NCI-H146 treated with DMSO at 0.1 percent for 48 hours (cell line): ENCODE measurements at regions not wholly inside any gene's neighbourhood (a gene's known extent, or its start where the extent isn't known, plus 50 kb on each side); places are given as distances from the start of the nearest gene placed in this dataset.
"Not testable (repeated sequence)": the region's sequence is repeated elsewhere in the genome, so short reads cannot be mapped to it uniquely, and the experiment has no call there.

Experiments
- DNase-seq: peaks from one replicate; lab custom pipeline; 2025; ENCODE audit not compliant: unreplicated experiment; lab: John Stamatoyannopoulos, UW

GRCh38 chr1:146883190-146883589 lies 54.9 kb upstream of the NBPF12 start:
- not testable (repeated sequence) for DNase-seq

- DNase-seq, result not testable (repeated sequence)
Observed at GRCh38 chr1:146881096-146881495, 57.0 kb upstream of the NBPF12 start.

DNA sequence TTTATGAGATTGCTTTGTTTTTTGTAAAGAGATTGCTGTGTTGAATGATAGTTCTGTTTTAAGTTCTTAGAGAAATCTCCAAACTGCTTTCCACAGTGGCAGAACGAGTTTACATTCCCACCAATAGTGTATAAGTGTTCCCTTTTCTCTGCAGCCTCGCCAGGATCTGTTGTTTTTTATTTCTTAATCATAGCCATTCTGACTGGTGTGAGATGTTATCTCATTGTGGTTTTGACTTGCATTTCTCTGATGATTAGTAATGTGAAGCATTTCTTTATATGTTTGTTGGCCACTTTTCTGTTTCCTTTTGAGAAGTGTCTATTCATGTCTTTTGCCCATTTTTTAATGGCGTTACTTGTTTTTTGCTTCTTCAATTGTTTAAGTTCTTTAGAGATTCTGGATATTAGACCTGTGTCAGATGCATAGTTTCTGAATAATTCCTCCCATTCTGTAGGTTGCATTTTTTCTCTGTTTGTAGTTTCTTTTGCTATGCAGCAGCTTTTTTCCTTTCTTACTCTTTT lies 74.3 kb upstream of the NBPF12 start:
- DNase-seq, result not testable (repeated sequence)

DNA sequence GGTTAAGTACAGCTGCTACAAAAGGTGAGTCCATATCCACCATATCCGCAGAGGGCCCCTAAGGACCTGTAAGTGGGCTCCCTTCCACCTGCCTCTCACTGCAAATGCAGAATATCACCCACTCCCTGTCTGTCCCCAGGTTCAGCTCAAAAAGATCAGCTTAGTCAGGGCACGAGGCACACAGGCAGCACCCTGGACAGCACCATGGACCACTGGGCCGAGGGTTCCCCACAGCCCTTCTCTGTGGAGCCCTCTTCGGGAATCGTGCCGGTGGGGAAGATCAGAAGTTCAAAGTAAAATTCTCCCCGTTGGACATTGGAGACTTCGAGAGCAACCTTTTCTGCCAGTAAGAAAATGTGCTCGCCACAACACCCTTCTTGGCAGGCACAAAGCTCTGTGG lies 85.0 kb upstream of the NBPF12 start:
- not testable (repeated sequence) for DNase-seq

GRCh38 chr1:146850352-146850889 lies 87.7 kb upstream of the NBPF12 start:
- not testable (repeated sequence) for DNase-seq

GRCh38 chr1:146838725-146839124 lies 99.4 kb upstream of the NBPF12 start:
- DNase-seq, result not testable (repeated sequence)

DNA sequence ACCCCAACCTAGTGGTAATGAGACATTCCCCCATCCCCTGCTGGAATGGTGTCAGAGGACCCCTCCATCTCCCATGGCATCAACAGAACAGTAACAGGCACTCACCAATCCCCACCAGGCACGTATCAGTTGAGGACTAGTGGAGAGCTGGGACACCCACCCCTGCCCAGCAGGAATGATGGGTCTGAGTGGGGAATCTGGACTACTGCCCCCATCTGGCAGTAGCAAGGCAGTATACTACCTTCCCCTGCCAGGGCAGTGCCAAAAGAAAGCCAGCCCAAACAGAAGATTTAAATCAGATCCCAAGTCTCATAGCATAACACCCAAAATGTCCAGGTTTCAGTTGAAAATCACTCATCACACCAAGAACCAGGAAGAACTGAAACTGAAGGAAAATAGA lies 111.2 kb upstream of the NBPF12 start:
- not testable (repeated sequence) for DNase-seq

GRCh38 chr1:146794236-146794635 lies 143.9 kb upstream of the NBPF12 start:
- not testable (repeated sequence) for DNase-seq

DNA sequence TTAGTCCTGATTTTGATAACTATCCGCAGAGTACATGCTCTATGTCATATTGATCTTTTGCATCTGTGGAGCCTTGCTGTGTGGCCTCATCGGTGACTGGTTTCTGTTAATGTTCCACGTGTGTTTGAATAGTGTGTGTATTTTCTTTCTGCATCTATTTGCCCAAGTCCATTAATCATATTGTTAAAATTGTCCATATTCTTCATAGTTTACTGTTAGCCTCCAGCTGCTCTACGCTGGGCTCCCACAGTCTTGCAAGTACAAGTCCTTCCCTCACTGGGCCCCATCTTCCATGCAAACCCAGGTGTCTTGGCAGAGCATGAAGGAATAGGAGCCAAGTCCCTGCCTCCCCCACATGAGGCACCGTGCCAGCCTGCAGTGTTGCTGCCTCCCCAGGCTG lies 145.4 kb upstream of the NBPF12 start:
- DNase-seq, result peak; percentile 10

DNA sequence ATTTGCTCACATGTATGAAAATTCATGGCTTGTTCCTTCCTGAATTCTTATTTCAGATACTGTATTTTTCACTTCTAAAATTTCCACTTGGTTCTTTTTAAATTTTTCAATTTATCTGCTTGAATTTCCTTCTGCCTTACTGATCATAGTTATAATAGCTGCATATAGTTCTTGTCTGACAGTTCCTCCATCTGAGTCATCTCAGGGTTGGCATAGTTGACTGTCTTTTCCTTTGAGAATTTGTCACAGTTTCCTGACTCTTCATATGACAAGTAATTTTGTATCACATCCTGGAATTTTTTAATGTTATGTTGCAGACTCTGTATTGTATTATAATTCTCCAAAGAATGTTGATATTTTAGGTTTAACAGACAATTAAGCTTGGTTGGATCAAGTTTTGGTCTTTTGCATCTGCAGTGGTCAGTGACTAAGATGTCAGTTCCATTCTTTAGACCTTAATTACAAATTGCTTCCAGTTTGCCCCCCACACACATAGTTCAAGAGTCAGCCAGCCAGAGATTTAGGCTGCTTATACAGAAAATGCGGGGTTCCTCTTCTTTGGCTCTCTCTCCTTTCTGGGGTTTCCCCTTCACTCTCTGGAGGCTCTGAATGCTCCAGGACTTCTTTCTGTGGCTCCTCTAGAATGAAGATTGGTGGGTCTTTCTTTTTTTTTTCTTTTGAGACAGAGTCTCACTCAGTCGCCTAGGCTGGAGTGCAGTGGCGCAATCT lies 153.7 kb upstream of the NBPF12 start:
- DNase-seq, result not testable (repeated sequence)

DNA sequence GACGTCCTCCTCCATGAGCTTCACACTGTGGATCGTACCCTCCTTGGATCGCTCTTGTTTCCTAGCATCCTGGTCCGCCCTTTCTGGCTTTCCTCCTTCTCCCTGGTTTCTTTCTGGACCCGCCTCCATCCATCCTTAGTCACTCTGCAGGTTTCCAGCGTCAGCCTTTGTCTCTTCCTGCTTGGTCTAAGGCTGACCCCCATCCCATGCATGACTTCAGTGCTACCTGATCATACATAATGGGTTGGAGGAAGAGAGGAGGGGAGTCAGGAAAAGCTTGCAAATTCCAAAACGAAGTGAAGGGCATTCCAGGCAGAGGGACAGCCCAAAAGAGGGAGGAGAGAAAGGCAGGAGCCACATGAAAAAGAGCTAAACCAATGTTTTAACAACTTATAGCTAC lies 156.9 kb upstream of the NBPF12 start:
- peak; percentile 6 for DNase-seq

DNA sequence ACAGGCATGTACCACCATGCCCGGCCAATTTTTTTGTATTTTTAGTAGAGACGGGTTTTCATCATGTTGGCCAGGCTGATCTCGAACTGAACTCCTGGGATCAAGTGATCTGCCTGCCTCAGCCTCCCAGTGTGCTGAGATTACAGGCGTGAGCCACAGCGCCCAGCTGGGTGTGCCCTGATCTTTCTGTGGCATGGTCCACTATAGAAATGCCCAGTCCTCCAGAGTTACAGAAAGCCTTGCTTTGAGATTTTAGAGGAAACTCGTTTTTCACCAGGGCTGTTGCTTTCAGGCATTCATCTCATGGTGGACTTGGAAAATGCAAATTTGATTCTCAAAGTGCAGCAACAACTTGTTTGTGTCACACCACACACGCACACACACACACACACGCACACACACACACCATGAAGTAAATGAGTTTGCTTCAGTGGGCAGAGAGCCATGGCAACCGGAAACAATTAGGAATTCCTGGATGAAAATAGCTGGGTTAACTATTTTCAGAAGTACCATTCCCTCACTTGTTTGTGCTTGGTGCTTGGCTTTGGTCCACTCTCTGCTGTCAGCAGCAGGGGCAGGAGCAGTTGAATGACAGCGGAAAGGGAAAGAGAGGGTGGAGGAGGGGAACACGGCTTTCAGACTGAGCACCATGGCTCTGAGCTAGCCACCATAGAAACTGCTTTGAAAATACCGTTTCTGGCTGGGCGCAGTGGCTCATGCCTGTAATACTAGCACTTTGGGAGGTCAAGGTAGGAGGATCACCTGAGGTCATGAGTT lies 160.1 kb upstream of the NBPF12 start:
- not testable (repeated sequence) for DNase-seq

- DNase-seq, result not testable (repeated sequence)
Observed at GRCh38 chr1:146774988-146775387, 163.1 kb upstream of the NBPF12 start.

DNA sequence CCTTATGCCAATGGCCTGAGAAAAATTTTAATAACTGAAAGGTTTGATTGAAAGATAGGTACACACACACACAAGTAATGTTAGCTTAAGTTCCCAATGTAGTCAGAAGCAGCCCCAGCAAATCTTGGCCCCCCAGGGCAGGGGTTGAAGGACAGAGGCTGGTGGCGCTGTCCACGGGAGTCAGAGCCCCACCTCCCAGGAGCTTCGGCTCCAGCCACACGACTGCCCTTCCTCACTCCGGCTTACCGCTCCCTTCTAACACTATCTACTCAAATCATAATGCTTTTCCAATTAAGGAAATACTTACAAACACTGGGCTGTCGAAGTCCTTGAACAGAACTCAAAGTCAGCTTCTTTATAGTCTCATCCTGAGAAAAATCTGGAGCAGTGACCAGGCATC lies 163.9 kb upstream of the NBPF12 start:
- DNase-seq, result not testable (repeated sequence)

DNA sequence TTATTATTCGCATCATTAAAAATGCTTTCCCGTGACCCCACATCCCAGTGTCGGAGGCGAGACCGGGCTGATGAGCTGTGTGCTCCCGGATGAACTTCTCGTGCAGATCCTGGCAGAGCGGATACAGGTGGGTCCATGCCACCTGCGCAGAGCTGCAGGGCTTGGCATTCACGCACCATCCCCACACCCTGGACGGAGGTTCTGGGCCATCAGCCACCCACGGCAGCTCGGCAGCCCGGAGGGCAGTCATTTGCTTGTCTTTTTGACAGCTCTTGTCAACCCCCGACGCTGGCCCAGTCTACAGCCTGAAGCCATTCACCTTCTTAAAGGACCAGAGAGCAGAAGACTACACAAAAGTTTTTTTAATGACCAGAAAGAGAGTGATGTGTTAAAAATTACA lies 166.7 kb upstream of the NBPF12 start:
- not testable (repeated sequence) for DNase-seq

DNA sequence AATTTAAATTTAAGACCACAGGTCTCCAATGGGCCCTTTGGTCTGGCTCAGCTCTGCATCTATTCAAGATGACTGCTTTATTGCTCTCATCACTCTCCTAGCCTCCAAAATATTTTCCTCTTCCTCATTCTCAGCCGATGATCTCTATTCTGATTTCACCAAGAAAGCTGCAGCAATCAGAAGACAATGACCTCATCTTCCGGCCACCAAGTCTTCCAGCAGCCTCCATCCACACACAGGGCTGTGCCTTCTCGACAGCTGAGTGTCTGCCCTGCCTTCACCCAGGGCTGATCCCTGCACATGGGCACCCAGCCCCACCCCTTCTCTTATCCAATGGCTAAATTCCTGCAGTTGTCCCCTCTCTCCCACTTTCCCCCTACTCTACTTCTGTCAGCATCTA lies 167.1 kb upstream of the NBPF12 start:
- DNase-seq, result not testable (repeated sequence)

- not testable (repeated sequence) for DNase-seq
Observed at GRCh38 chr1:146763234-146763633, 174.9 kb upstream of the NBPF12 start.

- not testable (repeated sequence) for DNase-seq
Observed at GRCh38 chr1:146756858-146757257, 181.3 kb upstream of the NBPF12 start.

GRCh38 chr1:146748686-146749085 lies 189.4 kb upstream of the NBPF12 start:
- DNase-seq, result not testable (repeated sequence)

GRCh38 chr1:146731981-146732680 lies 206.0 kb upstream of the NBPF12 start:
- DNase-seq, result peak; percentile 55
